Mesenchymal stem cell (in vitro differentiated cells and primary cell): ENCODE measurements at regions not wholly inside any gene's neighbourhood (a gene's known extent, or its start where the extent isn't known, plus 50 kb on each side); places are given as distances from the start of the nearest gene placed in this dataset.
A peak's percentile ranks its signal among the peaks of the same experiment; 100 is the strongest.

Experiments
- DNase-seq: peaks from one replicate; pipeline ENCODE4 v3.0.0-alpha.2; 2013
- H2AFZ ChIP-seq: one replicate; pipeline ENCODE4 v1.6.1; 2013; ENCODE audit warnings: low read depth, mild to moderate bottlenecking, control low read depth, inconsistent platforms, low read length, moderate library complexity
- H2AK5ac ChIP-seq: 2 replicates; pipeline ENCODE4 v1.6.1; 2013; ENCODE audit warnings: low read length, moderate library complexity, mild to moderate bottlenecking, inconsistent platforms; ENCODE audit not compliant: severe bottlenecking
- H2BK120ac ChIP-seq: one replicate; pipeline ENCODE4 v1.6.1; 2013; ENCODE audit warnings: low read depth, mild to moderate bottlenecking, inconsistent platforms, low read length, moderate library complexity
- H2BK12ac ChIP-seq, 2 experiments: one replicate each; pipeline ENCODE4 v1.6.1; 2013; ENCODE audit warnings: inconsistent platforms in 2 of 2, low read length in 2 of 2, mild to moderate bottlenecking in 2 of 2, moderate library complexity in 2 of 2, control low read depth in 1 of 2
- H2BK15ac ChIP-seq: one replicate; pipeline ENCODE4 v1.6.1; 2013; ENCODE audit warnings: mild to moderate bottlenecking, low read depth, inconsistent platforms; ENCODE audit not compliant: poor library complexity, severe bottlenecking
- H2BK5ac ChIP-seq: 2 replicates; pipeline ENCODE4 v1.6.1; 2013; ENCODE audit warnings: low read depth, mild to moderate bottlenecking, low read length, control low read depth, inconsistent platforms; ENCODE audit not compliant: poor library complexity, severe bottlenecking
- H3K14ac ChIP-seq, 2 experiments: one replicate each; pipeline ENCODE4 v1.6.1; 2013; ENCODE audit warnings: inconsistent platforms in 2 of 2, low read length in 2 of 2, control low read depth in 1 of 2, mild to moderate bottlenecking in 1 of 2, moderate library complexity in 1 of 2
- H3K18ac ChIP-seq, 2 experiments: one replicate each; pipeline ENCODE4 v1.6.1; 2013; ENCODE audit warnings: inconsistent platforms in 2 of 2, low read length in 2 of 2, control low read depth in 1 of 2, low read depth in 1 of 2, mild to moderate bottlenecking in 1 of 2
- H3K23ac ChIP-seq, 2 experiments: one replicate each; pipeline ENCODE4 v1.6.1; 2013; ENCODE audit warnings: inconsistent platforms in 2 of 2, low read length in 2 of 2, mild to moderate bottlenecking in 2 of 2, moderate library complexity in 2 of 2, control low read depth in 1 of 2
- H3K27ac ChIP-seq: 2 replicates; pipeline ENCODE4 v1.5.1; 2013; ENCODE audit warnings: mild to moderate bottlenecking, moderate library complexity, low read length, control low read depth, inconsistent platforms; ENCODE audit not compliant: poor library complexity, severe bottlenecking
- H3K27me3 ChIP-seq, 2 experiments: 2 replicates each; pipeline versions ENCODE4 v1.6.1 to v1.7.0; 2013; ENCODE audit warnings: low read length in 2 of 2, mild to moderate bottlenecking in 2 of 2, moderate library complexity in 2 of 2, control low read depth in 1 of 2, inconsistent platforms in 1 of 2; ENCODE audit not compliant: control insufficient read depth in 1 of 2, insufficient read depth in 1 of 2
- H3K36me3 ChIP-seq, 2 experiments: 2 replicates each; pipeline versions ENCODE4 v1.6.1 to v1.7.0; 2013; ENCODE audit warnings: low read length in 2 of 2, control low read depth in 1 of 2, inconsistent platforms in 1 of 2, low read depth in 1 of 2, mild to moderate bottlenecking in 1 of 2; ENCODE audit not compliant: insufficient read depth in 2 of 2, control insufficient read depth in 1 of 2
- H3K4ac ChIP-seq, 2 experiments: one replicate each; pipeline ENCODE4 v1.6.1; 2013; ENCODE audit warnings: inconsistent platforms in 2 of 2, low read length in 2 of 2, mild to moderate bottlenecking in 2 of 2, moderate library complexity in 2 of 2, control low read depth in 1 of 2, low read depth in 1 of 2
- H3K4me1 ChIP-seq: 2 replicates; pipeline ENCODE4 v1.6.1; 2013; ENCODE audit warnings: low read depth, low read length, control low read depth; ENCODE audit not compliant: control insufficient read depth, insufficient read depth
- H3K4me2 ChIP-seq: 2 replicates; pipeline ENCODE4 v1.6.1; 2013; ENCODE audit warnings: low read length, mild to moderate bottlenecking, inconsistent platforms; ENCODE audit not compliant: poor library complexity, severe bottlenecking
- H3K4me3 ChIP-seq, 2 experiments: 2 replicates each; pipeline versions ENCODE4 v1.5.1 to v1.7.0; 2013; ENCODE audit warnings: low read length in 2 of 2, mild to moderate bottlenecking in 2 of 2, control low read depth in 1 of 2, low read depth in 1 of 2; ENCODE audit not compliant: insufficient read depth in 1 of 2
- H3K79me1 ChIP-seq: replicated peaks from 2 replicates; pipeline ENCODE4 v1.6.1; 2013; ENCODE audit warnings: mild to moderate bottlenecking, control low read depth, low read length, inconsistent platforms; ENCODE audit not compliant: poor library complexity, severe bottlenecking
- H3K9ac ChIP-seq: 2 replicates; pipeline ENCODE4 v1.7.0; 2013; ENCODE audit warnings: mild to moderate bottlenecking, low read length, moderate library complexity
- H3K9me3 ChIP-seq: 2 replicates; pipeline ENCODE4 v1.7.0; 2013; ENCODE audit warnings: mild to moderate bottlenecking, low read length; ENCODE audit not compliant: control insufficient read depth
- H4K8ac ChIP-seq: one replicate; pipeline ENCODE4 v1.6.1; 2013; ENCODE audit warnings: inconsistent platforms, mild to moderate bottlenecking, low read length, moderate library complexity
- H4K91ac ChIP-seq: one replicate; pipeline ENCODE4 v1.6.1; 2013; ENCODE audit warnings: mild to moderate bottlenecking, low read length, inconsistent platforms
- WGBS: methylation state at CpG from one replicate; pipeline ENCODE4 v1.1.7; 2013; ENCODE audit warnings: mixed read lengths; 5-methylcytosine and 5-hydroxymethylcytosine counted together

DNA sequence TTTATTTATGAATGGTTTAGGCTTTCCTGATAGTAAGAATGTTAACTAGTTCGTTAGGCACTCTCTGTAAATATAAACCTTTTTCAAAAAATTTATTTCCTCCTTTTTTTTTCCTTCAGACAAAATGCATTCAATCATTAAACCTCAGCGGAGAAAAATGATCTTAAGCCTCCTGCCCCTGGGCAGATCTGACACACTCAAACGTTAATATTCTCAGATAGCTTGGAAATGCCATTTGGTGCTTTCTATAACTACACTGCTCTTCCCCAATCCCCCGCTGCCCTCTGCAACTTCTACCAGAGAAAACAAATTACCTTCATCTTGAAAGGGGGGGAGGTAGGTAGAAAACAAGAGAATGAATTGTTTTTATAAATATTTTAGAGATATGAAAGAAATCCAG is 521.2 kb downstream of the MED13L start:
- Histone ChIP-seq H2BK12ac (no peak overlapping the region), H2BK120ac (no peak overlapping the region), H3K4me3 (no peak overlapping the region), H3K4me1 (no peaks in the 10 kb centered on the region), H3K36me3 (no peaks in the 10 kb centered on the region), H4K91ac (no peak overlapping the region), H3K27me3 (no peaks in the 10 kb centered on the region), H3K18ac (no peak overlapping the region), H3K9me3 (no peaks in the 10 kb centered on the region), H3K14ac (no peak overlapping the region), H4K8ac (no peak overlapping the region), H3K23ac (no peak overlapping the region), H3K9ac (no peak overlapping the region), H3K27ac (no peak overlapping the region), H2BK15ac (no peak overlapping the region), H3K4ac (no peak overlapping the region), H2BK5ac (no peak overlapping the region), H3K4me2 (no peak overlapping the region), H3K79me1 (no peaks in the 10 kb centered on the region), H2AK5ac (no peak overlapping the region), H2AFZ (no peak overlapping the region)
- DNase-seq: no peak
- WGBS: 61% methylated on average over 3 of the region's 4 CpGs

DNA sequence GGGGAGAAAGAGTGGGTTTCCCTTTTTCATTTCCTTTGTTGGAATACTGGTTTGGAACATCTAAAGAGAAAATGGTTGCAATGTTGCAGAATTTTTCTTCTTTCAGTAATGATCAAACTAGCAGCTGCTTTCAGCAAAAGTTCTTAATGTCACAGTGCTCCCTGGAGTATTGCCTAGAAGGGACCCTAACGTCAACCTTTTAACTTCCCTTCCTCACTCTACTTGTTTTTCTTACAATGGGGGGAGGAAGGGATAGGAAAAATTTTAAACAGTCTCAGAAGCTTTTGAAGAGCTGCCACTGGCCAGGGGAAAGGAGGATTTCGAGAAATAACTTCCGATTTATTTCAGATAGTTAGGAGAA is 521.8 kb downstream of the MED13L start:
- Histone ChIP-seq H3K14ac (no peak overlapping the region), H3K79me1 (no peaks in the 10 kb centered on the region), H4K8ac (no peak overlapping the region), H4K91ac (no peak overlapping the region), H3K4me3 (no peak overlapping the region), H3K27ac (no peak overlapping the region), H3K4ac (no peak overlapping the region), H2AFZ (no peak overlapping the region), H2BK120ac (no peak overlapping the region), H3K4me1 (no peaks in the 10 kb centered on the region), H3K23ac (no peak overlapping the region), H2BK15ac (no peak overlapping the region), H3K9ac (no peak overlapping the region), H2BK12ac (no peak overlapping the region), H3K4me2 (no peak overlapping the region), H3K9me3 (no peaks in the 10 kb centered on the region), H2BK5ac (no peak overlapping the region), H3K18ac (no peak overlapping the region), H2AK5ac (no peak overlapping the region), H3K36me3 (no peaks in the 10 kb centered on the region), H3K27me3 (no peaks in the 10 kb centered on the region)
- no CpG with 5 or more reads among the region's 3 CpGs for WGBS
- no peak for DNase-seq

DNA sequence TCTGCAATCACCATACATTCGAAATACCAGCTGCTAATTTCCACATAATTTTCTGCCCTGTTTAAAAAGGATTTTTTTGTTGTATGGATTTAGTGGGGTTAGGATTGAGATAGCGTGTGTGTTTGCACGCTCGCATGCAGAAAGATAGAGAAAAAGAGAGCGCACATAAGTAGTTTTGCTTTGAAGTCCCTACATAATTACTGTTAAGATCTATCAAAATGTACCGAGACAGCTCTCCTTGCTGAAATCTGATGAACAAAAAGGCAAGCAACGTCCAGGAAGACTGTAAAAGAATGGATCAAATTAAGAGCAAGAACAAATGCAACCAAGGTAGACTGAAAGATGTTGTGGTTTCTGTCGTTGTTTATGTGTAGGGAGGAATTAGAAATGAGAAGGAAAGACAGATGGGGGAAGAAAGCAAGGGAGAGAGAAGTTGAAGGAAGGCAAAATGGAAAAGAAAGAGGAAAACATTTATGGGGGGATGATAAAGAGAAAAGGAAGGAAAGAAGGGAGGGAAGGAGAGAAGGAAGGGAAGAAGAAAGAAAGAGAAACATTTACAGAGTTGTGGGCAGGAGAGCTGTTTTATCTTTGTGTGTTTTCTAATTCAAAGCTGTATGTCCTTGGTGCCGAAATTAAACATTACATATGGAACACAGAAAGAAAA is 522.3 kb downstream of the MED13L start:
- WGBS: 83% methylated on average over 8 of the region's 9 CpGs
- H2BK5ac ChIP-seq: no peak overlapping the region
- H2AFZ ChIP-seq: no peak overlapping the region
- no peak overlapping the region for H2AK5ac ChIP-seq
- no peak overlapping the region for H3K23ac ChIP-seq
- H2BK15ac ChIP-seq: no peak overlapping the region
- no peaks in the 10 kb centered on the region for H3K4me1 ChIP-seq
- no peak overlapping the region for H2BK120ac ChIP-seq
- no peak overlapping the region for H3K18ac ChIP-seq
- no peak for DNase-seq
- H4K91ac ChIP-seq: no peak overlapping the region
- no peak overlapping the region for H4K8ac ChIP-seq
- H3K27ac ChIP-seq: no peak overlapping the region
- H3K4me2 ChIP-seq: no peak overlapping the region
- no peak overlapping the region for H3K14ac ChIP-seq
- no peaks in the 10 kb centered on the region for H3K79me1 ChIP-seq
- H3K4ac ChIP-seq: no peak overlapping the region
- H3K27me3 ChIP-seq: no peaks in the 10 kb centered on the region
- H2BK12ac ChIP-seq: no peak overlapping the region
- no peaks in the 10 kb centered on the region for H3K9me3 ChIP-seq
- H3K36me3 ChIP-seq: no peaks in the 10 kb centered on the region
- H3K9ac ChIP-seq: no peak overlapping the region
- no peak overlapping the region for H3K4me3 ChIP-seq

DNA sequence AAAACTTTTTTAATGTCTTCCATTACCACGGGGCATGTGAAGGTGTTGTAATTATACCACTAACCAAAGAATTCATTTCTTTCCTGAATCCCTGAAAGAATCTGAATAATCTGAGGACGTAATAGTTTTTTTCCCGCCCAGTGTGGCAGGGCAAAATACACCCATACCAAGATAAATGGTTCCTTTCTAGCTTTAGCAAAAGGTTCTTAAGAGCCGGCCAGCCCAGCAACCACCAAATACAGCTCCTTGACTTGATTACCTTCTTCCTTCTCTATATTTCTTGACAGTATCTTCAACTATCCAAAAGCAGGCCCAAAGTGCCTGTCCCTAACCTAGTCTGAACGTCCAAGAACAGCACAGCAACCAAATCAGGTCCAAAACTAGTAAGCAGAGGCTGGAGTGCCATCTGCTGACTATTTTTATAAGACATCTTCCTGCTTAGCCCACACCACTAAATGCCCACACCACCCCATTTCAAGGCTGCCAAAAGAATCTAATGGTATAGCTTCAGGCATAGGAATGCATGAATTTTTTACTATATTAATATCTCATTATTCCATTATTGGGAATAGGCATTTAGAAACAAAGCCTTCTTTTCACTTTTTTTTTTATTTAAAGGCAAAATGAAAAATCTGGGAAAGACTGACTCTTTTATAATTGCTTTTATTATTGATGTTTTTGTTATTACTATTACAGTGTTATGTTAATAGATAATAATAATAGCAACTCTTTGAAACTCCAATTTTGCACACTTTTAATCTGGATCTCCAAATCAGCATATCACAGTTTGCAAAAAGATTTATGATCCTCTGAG is 524.4 kb downstream of the MED13L start:
- H2BK120ac ChIP-seq: no peak overlapping the region
- H2BK5ac ChIP-seq: no peak overlapping the region
- no peak overlapping the region for H3K4me3 ChIP-seq
- H3K36me3 ChIP-seq: no peaks in the 10 kb centered on the region
- no peaks in the 10 kb centered on the region for H3K9me3 ChIP-seq
- no peak overlapping the region for H4K91ac ChIP-seq
- no peak overlapping the region for H3K27ac ChIP-seq
- no peak overlapping the region for H3K4ac ChIP-seq
- H3K14ac ChIP-seq: no peak overlapping the region
- no peak overlapping the region for H4K8ac ChIP-seq
- H2BK12ac ChIP-seq: no peak overlapping the region
- no peaks in the 10 kb centered on the region for H3K79me1 ChIP-seq
- H3K4me2 ChIP-seq: no peak overlapping the region
- peak; percentile 77 for DNase-seq
- no peaks in the 10 kb centered on the region for H3K27me3 ChIP-seq
- H2AK5ac ChIP-seq: no peak overlapping the region
- no peak overlapping the region for H3K18ac ChIP-seq
- H3K9ac ChIP-seq: no peak overlapping the region
- no peaks in the 10 kb centered on the region for H3K4me1 ChIP-seq
- WGBS: 56% methylated on average over 5 of the region's 5 CpGs
- no peak overlapping the region for H2BK15ac ChIP-seq
- no peak overlapping the region for H3K23ac ChIP-seq
- H2AFZ ChIP-seq: no peak overlapping the region
